ACHN (cell line): ENCODE measurements at regions not wholly inside any gene's neighbourhood (a gene's known extent, or its start where the extent isn't known, plus 50 kb on each side); places are given as distances from the start of the nearest gene placed in this dataset.

Experiments used
- DNase-seq: peaks from one replicate; pipeline ENCODE4 v3.0.0-alpha.2; 2015
- in situ Hi-C: cut with HindIII; loops from 2 replicates; pipeline ENCODE4 v1.10.0; 2017; ENCODE audit warnings: low sequenced_read_pairs, low pct_ligation_motif_present, low pct_unique_long_range_greater_than_20kb

DNA sequence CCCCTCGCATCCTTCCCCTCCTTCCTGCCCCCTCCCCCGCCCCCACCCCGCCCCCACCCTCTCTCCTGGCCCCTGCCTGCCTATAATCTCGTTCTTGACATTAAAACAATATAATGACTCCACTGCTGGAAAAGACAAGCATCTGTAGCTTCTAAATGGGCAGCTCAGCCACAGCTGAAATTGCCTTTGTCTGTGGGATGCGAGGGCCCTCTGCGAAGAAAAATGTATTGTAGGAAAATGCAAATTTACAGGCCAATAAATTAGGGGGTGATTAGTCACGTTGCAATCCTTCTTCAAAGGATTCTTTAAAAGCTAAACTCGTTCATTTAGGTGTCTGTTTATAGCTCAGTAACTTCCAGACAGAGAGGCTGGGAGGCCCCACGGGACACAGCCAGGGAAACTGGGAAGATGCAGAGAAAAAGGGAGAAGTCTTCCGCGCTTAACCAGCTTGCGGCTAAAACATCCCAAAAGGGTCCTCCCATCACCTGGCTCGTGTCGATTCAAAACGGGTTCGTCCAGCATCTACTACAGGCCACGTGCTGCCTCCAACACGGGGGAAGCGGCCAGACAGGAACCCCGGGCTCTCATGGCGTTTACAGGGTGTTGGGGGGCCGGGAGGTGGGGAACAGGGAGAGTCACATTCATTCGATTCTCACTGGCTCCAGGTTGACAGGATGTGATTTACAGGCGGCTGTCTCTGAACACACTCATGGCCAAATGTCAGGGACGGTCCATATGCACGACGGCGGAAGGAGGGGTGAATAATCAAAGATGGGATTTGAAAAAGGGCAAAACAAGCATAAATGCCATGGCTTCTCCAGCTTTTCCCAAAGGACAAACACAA, 100.5 kb upstream of the ZBTB40 start:
- in situ Hi-C loops, result no loop called here
- no peak for DNase-seq

GRCh38 chr1:22351768-22352080, 99.9 kb upstream of the ZBTB40 start:
- no peak for DNase-seq
- in situ Hi-C loops, result no loop called here

DNA sequence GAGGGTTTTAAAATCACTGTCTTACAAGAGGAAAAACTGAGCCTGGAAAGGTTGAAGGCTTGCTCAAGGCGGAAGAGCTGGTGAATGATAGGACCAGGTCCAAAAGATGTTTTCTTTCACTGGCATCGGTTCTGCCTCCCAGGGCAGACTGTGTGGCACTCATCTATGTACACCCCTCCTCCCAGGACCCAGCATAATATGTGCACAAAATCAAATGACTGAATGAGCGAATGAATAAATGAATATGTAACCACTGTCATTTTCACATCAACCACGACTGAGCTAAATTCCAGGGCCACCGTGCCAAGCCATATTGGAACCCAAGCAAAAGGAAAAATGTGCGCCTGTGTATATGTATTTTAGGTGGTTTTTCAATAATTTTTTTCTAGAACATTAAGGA, 99.3 kb upstream of the ZBTB40 start:
- DNase-seq, result no peak
- in situ Hi-C loops, result no loop called here

DNA sequence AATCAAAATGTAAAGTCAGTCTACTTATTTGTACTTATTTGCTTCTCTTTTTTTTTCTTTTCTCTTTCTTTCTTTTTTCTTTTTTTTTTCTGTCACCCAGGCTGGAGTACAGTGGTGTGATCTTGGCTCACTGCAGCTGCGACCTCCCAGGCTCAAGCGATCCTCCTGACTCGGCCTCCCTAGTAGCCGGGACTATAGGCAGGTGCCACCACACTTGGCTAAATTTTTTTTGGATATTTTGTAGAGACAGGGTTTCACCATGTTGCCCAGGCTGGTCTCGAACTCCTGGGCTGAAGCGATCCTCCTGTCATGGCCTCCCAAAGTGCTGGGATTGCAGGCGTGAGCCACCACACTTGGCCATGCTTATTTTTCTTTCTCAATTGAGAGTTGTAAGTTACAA, 98.8 kb upstream of the ZBTB40 start:
- DNase-seq, result no peak
- in situ Hi-C loops, result no loop called here

DNA sequence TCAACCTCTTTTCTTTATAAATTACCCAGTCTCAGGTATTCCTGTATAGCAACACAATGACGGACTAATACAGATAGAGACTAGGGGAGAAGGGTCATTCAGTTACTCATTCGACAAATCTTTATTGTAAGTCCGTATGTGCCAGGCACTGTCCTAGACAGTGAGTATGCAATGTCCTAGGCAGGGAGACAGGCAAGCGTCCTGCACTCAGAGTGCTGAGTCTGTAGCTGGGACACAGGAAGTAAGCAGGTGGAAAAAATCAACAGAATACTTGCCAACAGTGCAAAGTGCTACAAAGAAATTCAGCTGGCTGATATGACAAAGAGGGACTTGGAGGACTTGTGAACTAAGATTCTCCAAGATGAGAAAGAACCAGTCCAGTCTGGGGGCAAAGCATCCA, 92.2 kb upstream of the ZBTB40 start:
- no peak for DNase-seq
- in situ Hi-C loops, result no loop called here

DNA sequence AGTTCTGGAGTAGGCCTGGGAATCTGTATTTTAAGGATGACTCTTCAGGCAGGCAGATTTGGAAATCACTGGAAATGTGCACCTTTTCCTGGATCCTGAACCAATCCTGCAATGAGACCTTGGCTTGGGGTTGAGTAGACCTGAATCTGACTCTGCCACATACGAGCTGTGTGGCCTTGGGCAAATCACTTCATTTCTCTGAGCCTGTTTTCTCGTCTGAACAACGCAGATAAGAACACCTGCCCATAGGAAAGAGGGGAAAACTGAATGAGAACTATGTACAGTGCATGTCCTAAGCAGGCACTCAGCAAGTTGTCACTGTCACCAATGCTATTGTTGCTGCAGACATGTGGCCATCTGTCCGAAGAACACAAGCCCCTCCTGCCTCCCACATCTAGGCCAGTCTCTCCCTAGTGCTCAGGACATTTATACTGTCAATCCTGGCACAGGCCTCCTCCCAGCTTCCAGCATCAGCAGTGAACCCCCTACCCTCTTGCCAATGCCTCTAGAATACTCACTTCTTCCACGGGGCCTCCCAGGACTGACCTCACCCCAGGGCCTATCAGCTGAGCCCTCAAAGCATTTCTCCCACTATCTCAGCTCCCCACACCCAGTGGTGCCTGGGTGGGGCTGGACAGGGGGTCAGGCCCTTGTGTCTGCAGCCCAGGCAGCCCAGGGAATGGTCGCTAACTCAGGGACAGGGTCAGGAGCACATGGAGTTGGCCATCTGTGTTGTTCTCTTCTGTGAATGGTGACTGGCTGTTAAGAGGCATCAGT, 88.8 kb upstream of the ZBTB40 start:
- no peak for DNase-seq
- in situ Hi-C loops, result no loop called here

DNA sequence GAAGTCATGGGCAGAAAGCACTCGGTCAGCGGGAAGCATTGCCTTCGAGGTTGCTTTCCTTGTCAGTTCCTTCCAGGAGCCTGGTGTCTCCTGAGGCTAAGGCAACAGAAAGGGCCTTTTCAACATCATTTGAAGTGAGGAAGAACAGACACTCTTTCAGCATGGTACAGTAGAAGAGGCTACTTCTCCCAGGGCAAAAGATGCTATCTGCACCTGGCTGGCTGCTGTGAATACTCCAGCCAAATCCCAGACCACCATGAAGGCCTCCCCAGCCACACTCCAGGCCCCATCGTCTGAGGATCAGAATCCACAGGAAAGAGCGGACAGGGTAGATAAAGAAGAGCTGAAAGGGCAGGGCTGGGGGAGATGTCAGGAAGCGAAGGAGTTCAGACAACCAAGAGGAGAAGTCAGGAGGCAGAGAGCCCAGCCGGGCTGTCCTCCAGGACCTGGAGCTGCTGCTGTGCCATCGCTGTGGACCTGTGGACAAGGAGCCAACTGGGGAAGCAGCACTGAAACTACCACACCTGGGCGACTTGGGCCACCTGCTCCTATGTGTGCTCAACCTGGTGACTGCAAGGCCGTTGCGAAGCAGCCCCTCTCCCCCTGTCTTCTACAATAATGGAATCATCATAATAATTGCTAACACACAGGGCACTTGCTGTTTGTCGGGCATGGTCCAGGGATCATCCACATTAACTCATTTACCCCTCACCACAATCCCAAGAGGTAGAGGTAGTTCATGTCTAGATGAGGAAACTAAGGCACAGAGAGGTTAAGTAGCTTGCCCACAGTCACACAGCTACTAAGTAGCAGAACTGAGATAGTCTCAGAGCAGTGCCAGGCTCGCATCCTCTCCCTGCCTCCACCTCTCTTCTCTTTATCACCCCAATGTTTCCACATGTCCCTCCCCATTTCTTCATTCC, 88.0 kb upstream of the ZBTB40 start:
- no peak for DNase-seq
- in situ Hi-C loops, result no loop called here

- DNase-seq, result no peak
- in situ Hi-C loops, result no loop called here
These were observed 87.4 kb upstream of the ZBTB40 start for GRCh38 chr1:22364326-22364650.

DNA sequence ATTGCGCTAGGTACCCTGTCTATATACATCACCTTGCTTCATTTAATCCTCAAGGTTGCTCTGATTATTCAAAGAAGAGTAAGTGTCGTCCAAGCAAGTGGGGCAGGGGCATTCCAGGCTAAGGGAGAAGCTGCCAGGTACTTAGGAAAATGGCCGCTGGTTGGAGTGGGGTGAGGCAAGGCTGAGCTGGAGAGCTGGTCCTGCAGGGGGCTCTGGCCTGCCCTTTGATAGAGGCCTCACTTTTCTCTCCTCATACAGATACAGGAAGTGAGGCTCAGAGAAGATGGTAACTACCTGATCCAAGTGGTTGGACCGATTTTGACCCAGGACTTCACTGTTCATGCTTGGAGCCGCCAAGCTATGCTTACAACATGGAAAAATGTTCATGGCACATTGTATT, 86.9 kb upstream of the ZBTB40 start:
- in situ Hi-C loops, result no loop called here
- no peak for DNase-seq

GRCh38 chr1:22365331-22366295, 86.0 kb upstream of the ZBTB40 start:
- in situ Hi-C loops, result no loop called here
- DNase-seq, result no peak

DNA sequence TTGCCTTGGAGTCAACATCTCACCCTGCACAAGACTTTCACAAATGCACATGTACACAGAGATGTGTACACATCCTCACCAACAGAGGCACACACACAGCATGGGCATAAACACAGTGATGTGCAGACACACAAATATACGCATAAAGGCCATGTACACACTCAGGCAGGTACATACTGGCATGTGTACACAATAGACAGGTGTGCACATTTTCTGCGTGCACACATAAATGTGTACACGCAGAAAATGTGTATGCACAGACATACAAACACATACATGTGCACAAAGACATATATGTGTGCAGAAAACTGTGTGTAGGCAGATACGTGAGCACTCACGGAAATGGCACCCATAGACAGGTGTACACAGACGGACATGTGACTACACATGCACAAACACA, 85.3 kb upstream of the ZBTB40 start:
- in situ Hi-C loops, result no loop called here
- no peak for DNase-seq

- in situ Hi-C loops, result no loop called here
- DNase-seq, result no peak
These were observed 83.5 kb upstream of the ZBTB40 start for GRCh38 chr1:22368125-22368524.

GRCh38 chr1:22369294-22370189, 82.1 kb upstream of the ZBTB40 start:
- no peak for DNase-seq
- in situ Hi-C loops, result no loop called here

GRCh38 chr1:22370190-22370498, 81.5 kb upstream of the ZBTB40 start:
- DNase-seq, result no peak
- in situ Hi-C loops, result no loop called here

DNA sequence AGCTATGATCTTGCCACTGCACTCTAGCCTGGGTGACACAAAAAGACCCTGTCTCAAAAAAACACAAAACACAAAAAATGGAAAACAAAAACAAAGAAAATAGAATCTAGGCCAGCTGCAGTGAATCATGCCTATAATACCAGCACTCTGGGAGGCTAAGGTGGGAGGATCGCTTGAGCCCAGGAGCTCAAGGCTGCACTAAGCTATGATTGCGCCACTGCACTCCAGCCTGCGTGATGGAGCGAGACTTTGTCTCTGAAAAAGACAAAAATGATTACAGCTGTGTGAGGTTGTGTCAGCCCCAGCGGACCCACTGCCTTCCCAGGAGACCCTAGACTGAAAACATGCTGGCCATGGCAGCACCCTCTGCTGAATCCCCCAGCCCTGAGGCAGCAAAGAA, 80.2 kb upstream of the ZBTB40 start:
- DNase-seq, result no peak
- in situ Hi-C loops, result no loop called here

- no peak for DNase-seq
These were observed 78.4 kb upstream of the ZBTB40 start for GRCh38 chr1:22373252-22373651.

DNA sequence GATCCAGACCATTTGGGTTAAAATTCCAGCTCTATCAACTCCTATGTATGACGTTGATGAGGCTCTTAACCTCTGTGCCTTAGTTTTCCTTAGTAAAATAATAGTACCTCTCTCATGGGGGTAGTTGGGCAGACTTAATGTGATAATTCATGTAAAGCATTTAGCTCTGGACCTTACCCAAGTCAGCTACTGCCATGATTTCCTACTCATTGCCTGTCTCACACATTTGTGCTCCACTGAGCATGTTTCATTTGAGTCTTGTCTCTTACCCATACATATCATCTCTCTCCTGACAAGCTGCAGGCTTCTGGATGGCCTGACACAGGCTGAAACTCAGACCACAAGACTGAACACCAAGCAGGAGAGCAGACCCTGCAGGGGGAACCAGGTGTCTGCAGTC, 77.7 kb upstream of the ZBTB40 start:
- in situ Hi-C loops, result no loop called here
- no peak for DNase-seq

More at GRCh38 chr1:22373252-22373651, 78.4 kb upstream of the ZBTB40 start:
- in situ Hi-C loops, result no loop called here
